MCF 10A (cell line): ENCODE measurements at regions not wholly inside any gene's neighbourhood (a gene's known extent, or its start where the extent isn't known, plus 50 kb on each side); places are given as distances from the start of the nearest gene placed in this dataset.
A peak's percentile ranks its signal among the peaks of the same experiment; 100 is the strongest.

Source experiments
- BruUV-seq: library from RNA; stranded (reverse); fragments of 400-500 nt; replicated peaks from 2 replicates; lab custom pipeline; 2021; lab: Mats Ljungman, UMichigan
- CTCF ChIA-PET: fragments of 300-600 bp; sonication (Branson Sonifier 250); formaldehyde crosslinking; extraction: SDS; loops from one replicate; lab custom pipeline; 2021; ENCODE audit warnings: antibody characterized with exemption, inconsistent platforms; lab: Yijun Ruan, JAX
- POLR2A ChIA-PET: fragments of 300-600, 350-650 bp; sonication (Branson Sonifier 250); formaldehyde crosslinking; extraction: SDS; loops from one replicate; lab custom pipeline; 2020; ENCODE audit warnings: antibody characterized with exemption, inconsistent platforms; lab: Yijun Ruan, JAX
- DNase-seq: peaks from one replicate; pipeline ENCODE4 v3.0.0-alpha.2; 2018; ENCODE audit not compliant: unreplicated experiment
- H3K27ac Mint-ChIP-seq: one replicate; pipeline ENCODE4 v1.8.0; 2022; ENCODE audit warnings: mild to moderate bottlenecking, low read depth, mixed read lengths; ENCODE audit not compliant: unreplicated experiment
- H3K27me3 Mint-ChIP-seq: one replicate; pipeline ENCODE4 v1.8.0; 2022; ENCODE audit warnings: mixed read lengths; ENCODE audit not compliant: insufficient read depth, unreplicated experiment
- H3K36me3 Mint-ChIP-seq: one replicate; pipeline ENCODE4 v1.8.0; 2022; ENCODE audit warnings: mild to moderate bottlenecking, moderate library complexity, mixed read lengths; ENCODE audit not compliant: insufficient read depth, unreplicated experiment
- H3K4me1 Mint-ChIP-seq: one replicate; pipeline ENCODE4 v1.8.0; 2022; ENCODE audit warnings: mixed read lengths; ENCODE audit not compliant: insufficient read depth, unreplicated experiment
- H3K4me3 Mint-ChIP-seq: one replicate; pipeline ENCODE4 v1.8.0; 2022; ENCODE audit warnings: mild to moderate bottlenecking, moderate library complexity, mixed read lengths; ENCODE audit not compliant: unreplicated experiment
- H3K9me3 Mint-ChIP-seq: one replicate; pipeline ENCODE4 v1.8.0; 2022; ENCODE audit warnings: mixed read lengths; ENCODE audit not compliant: unreplicated experiment
- CTCF ChIP-seq: fragments of 200-600 bp; IDR thresholded peaks from one replicate; pipeline ENCODE4 v1.8.0; 2022; ENCODE audit warnings: antibody characterized with exemption, mild to moderate bottlenecking; ENCODE audit not compliant: unreplicated experiment
- intact Hi-C: fragments of 100-400 bp; cut with micrococcal nuclease; formaldehyde crosslinking; loops from 2 replicates; pipeline ENCODE4 v1.14.1; 2022

GRCh38 chr14:52142504-52142903 lies 73.6 kb upstream of the NID2 start:
- ChIA-PET CTCF (interaction anchor here (0.9 kb wide), 1 partner anchor 10 kb away, joined by 7 read pairs; no protein-coding TSS in a partner anchor), POLR2A (no interaction called here)
- Mint-ChIP-seq H3K36me3 (no peaks in the 10 kb centered on the region), H3K27ac (no peak overlapping the region), H3K9me3 (peaks cover 6% of the 10 kb centered on the region), H3K4me1 (no peaks in the 10 kb centered on the region), H3K27me3 (peaks cover under 1% of the 10 kb centered on the region), H3K4me3 (no peak overlapping the region)
- DNase-seq: no peak
- BruUV-seq: no TSS peak
- TF ChIP-seq CTCF: no peak
- intact Hi-C loops: loop anchor here (5.0 kb wide), 1 partner anchor 130 kb away; no protein-coding TSS in a partner anchor

- ChIA-PET CTCF (interaction anchor here (0.6 to 2.4 kb wide), 13 partner anchors 10 to 180 kb away, joined by 3 to 15 read pairs (median 5); no protein-coding TSS in a partner anchor), POLR2A (interaction anchor here (0.6 to 1.1 kb wide), 2 partner anchors 141 to 309 kb away, joined by 3 to 4 read pairs; no protein-coding TSS in a partner anchor)
- H3K9me3 Mint-ChIP-seq: peaks cover 16% of the 10 kb centered on the region
- no peak overlapping the region for H3K4me3 Mint-ChIP-seq
- intact Hi-C loops: loop anchor here (1.0 kb wide), 3 partner anchors 88 to 351 kb away; no protein-coding TSS in a partner anchor
- TF ChIP-seq CTCF: peak; percentile 59
- H3K36me3 Mint-ChIP-seq: no peaks in the 10 kb centered on the region
- H3K27ac Mint-ChIP-seq: no peak overlapping the region
- peak; percentile 91 for DNase-seq
- BruUV-seq: no TSS peak
- H3K4me1 Mint-ChIP-seq: no peaks in the 10 kb centered on the region
- no peaks in the 10 kb centered on the region for H3K27me3 Mint-ChIP-seq
Observed at GRCh38 chr14:52131640-52132320, 62.9 kb upstream of the NID2 start.

GRCh38 chr14:52129721-52130120 lies 60.9 kb upstream of the NID2 start:
- POLR2A ChIA-PET: no interaction called here
- peaks cover 3% of the 10 kb centered on the region for H3K9me3 Mint-ChIP-seq
- no peak for TF ChIP-seq CTCF
- H3K27ac Mint-ChIP-seq: no peak overlapping the region
- intact Hi-C loops: no loop called here
- BruUV-seq: no TSS peak
- peaks cover 6% of the 10 kb centered on the region for H3K4me1 Mint-ChIP-seq
- no peaks in the 10 kb centered on the region for H3K36me3 Mint-ChIP-seq
- no peak for DNase-seq
- no peak overlapping the region for H3K4me3 Mint-ChIP-seq
- no peaks in the 10 kb centered on the region for H3K27me3 Mint-ChIP-seq
- CTCF ChIA-PET: no interaction called here

- peaks cover 6% of the 10 kb centered on the region for H3K4me1 Mint-ChIP-seq
- no peak overlapping the region for H3K27ac Mint-ChIP-seq
- BruUV-seq: no TSS peak
- H3K27me3 Mint-ChIP-seq: no peaks in the 10 kb centered on the region
- H3K4me3 Mint-ChIP-seq: no peak overlapping the region
- H3K36me3 Mint-ChIP-seq: no peaks in the 10 kb centered on the region
- no peaks in the 10 kb centered on the region for H3K9me3 Mint-ChIP-seq
- DNase-seq: no peak
- POLR2A ChIA-PET: no interaction called here
- no peak for TF ChIP-seq CTCF
- intact Hi-C loops: no loop called here
- CTCF ChIA-PET: no interaction called here
Observed at GRCh38 chr14:52125885-52126284, 57.0 kb upstream of the NID2 start.
